Left renal cortex interstitium (tissue), 4 donors: ENCODE measurements at regions not wholly inside any gene's neighbourhood (a gene's known extent, or its start where the extent isn't known, plus 50 kb on each side); places are given as distances from the start of the nearest gene placed in this dataset.
"Not testable (repeated sequence)": the region's sequence is repeated elsewhere in the genome, so short reads cannot be mapped to it uniquely, and the experiment has no call there.

Source experiments
- DNase-seq, 4 donors: peaks; one replicate each; pipeline ENCODE4 v3.0.0-alpha.2; 2013; ENCODE audit warnings: low read depth in 4 of 4, low spot score in 2 of 4, missing footprints in 1 of 4

- no peak for DNase-seq
These were observed 760.3 kb upstream of the CCDC179 start for GRCh38 chr11:23620617-23621016.

GRCh38 chr11:23632293-23632692 lies 772.0 kb upstream of the CCDC179 start:
- DNase-seq: no peak

- no peak for DNase-seq
These were observed 784.2 kb upstream of the CCDC179 start for GRCh38 chr11:23644443-23644842.

GRCh38 chr11:23652336-23652735 lies 792.1 kb upstream of the CCDC179 start:
- not testable (repeated sequence) for DNase-seq

- no peak for DNase-seq
These were observed 792.9 kb upstream of the CCDC179 start for GRCh38 chr11:23653071-23653675.

- DNase-seq: no peak
These were observed 808.0 kb upstream of the CCDC179 start for GRCh38 chr11:23668324-23668723.

GRCh38 chr11:23673366-23673765 lies 813.1 kb upstream of the CCDC179 start:
- DNase-seq: no peak

GRCh38 chr11:23674866-23675265 lies 814.6 kb upstream of the CCDC179 start:
- no peak for DNase-seq

- DNase-seq: no peak
These were observed 817.8 kb upstream of the LUZP2 start for GRCh38 chr11:23679041-23679440.

GRCh38 chr11:23679981-23680380 lies 816.9 kb upstream of the LUZP2 start:
- DNase-seq: no peak

GRCh38 chr11:23680488-23681230 lies 816.2 kb upstream of the LUZP2 start:
- no peak for DNase-seq

GRCh38 chr11:23684701-23685100 lies 812.2 kb upstream of the LUZP2 start:
- DNase-seq: no peak

- DNase-seq: no peak
These were observed 808.9 kb upstream of the LUZP2 start for GRCh38 chr11:23687991-23688390.

GRCh38 chr11:23688411-23688810 lies 808.4 kb upstream of the LUZP2 start:
- no peak for DNase-seq

GRCh38 chr11:23688835-23689234 lies 808.0 kb upstream of the LUZP2 start:
- DNase-seq: no peak

GRCh38 chr11:23696688-23697415 lies 800.0 kb upstream of the LUZP2 start:
- no peak for DNase-seq

GRCh38 chr11:23704183-23704582 lies 792.7 kb upstream of the LUZP2 start:
- no peak for DNase-seq

GRCh38 chr11:23711981-23712380 lies 784.9 kb upstream of the LUZP2 start:
- no peak for DNase-seq

- DNase-seq: no peak
These were observed 777.8 kb upstream of the LUZP2 start for GRCh38 chr11:23719016-23719415.

- no peak for DNase-seq
These were observed 773.0 kb upstream of the LUZP2 start for GRCh38 chr11:23723861-23724260.

- DNase-seq: no peak
These were observed 771.1 kb upstream of the LUZP2 start for GRCh38 chr11:23725752-23726151.

GRCh38 chr11:23727387-23727786 lies 769.5 kb upstream of the LUZP2 start:
- DNase-seq: no peak
